ENCODE measurements at regions not wholly inside any gene's neighbourhood (a gene's known extent, or its start where the extent isn't known, plus 50 kb on each side); places are given as distances from the start of the nearest gene placed in this dataset.

DNA sequence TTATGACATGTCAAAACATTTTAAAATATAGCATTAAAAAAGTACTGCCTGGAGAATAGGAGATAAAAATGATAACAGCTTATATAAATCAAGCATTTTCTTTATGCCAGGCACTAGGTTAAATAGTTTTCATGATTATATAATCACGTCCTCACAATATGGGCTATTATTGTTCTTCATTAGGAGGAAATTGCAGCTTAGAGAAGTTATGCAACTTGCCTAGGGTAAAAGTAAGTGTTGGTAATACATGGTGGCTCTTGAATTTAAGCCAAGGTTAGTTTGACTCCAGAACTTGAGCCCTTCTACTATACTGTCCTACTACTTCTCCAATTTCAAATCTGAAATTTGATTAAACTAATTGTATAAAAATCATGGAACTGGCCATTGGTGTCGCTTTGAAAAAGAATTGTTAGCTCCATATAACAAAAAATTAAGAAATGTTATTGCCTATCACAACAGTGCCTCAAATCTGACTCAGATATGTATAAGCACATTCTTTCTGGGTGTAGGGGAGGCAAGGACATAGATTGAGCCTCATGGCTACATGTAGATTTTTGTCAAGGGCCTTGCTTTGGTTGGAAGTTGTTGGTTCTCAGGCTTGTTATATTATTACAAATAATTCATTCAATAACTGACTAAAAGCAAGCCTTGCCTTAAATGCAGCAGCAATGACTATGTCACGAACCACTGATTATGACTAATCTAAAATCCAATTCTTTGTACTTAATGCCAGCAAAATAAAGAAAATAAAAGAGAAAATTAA lies 223.5 kb upstream of the DAB2 start:
- TF ChIP-seq CTCF (optimal IDR thresholded peaks at IDR 0.05 in 1 of 3, IDR thresholded peaks at IDR 0.05 in 1 of 3, conservative IDR thresholded peaks at IDR 0.05 in 1 of 3; ENCODE audit: extremely low read depth in 1 of 3, insufficient read depth in 2 of 3, low read length in 3 of 3) (no peak), EZH2 (IDR thresholded peaks at IDR 0.05; ENCODE audit: low read length) (no peak)
